GM12865 (cell line): ENCODE measurements at regions not wholly inside any gene's neighbourhood (a gene's known extent, or its start where the extent isn't known, plus 50 kb on each side); places are given as distances from the start of the nearest gene placed in this dataset.
"Not testable (repeated sequence)": the region's sequence is repeated elsewhere in the genome, so short reads cannot be mapped to it uniquely, and the experiment has no call there.

ENCODE experiments used
- DNase-seq: peaks from one replicate; pipeline ENCODE4 v3.0.0; 2010; ENCODE audit warnings: low read depth
- H3K4me3 ChIP-seq: 2 replicates; pipeline ENCODE4 v1.5.1; 2011; ENCODE audit warnings: mild to moderate bottlenecking, low read depth, low read length, control low read depth
- CTCF ChIP-seq: IDR thresholded peaks from 2 replicates; pipeline ENCODE4 v1.5.1; 2011; ENCODE audit warnings: low read length, control low read depth, low read depth, inconsistent platforms; ENCODE audit not compliant: insufficient read depth; ENCODE audit errors: missing control alignments

DNA sequence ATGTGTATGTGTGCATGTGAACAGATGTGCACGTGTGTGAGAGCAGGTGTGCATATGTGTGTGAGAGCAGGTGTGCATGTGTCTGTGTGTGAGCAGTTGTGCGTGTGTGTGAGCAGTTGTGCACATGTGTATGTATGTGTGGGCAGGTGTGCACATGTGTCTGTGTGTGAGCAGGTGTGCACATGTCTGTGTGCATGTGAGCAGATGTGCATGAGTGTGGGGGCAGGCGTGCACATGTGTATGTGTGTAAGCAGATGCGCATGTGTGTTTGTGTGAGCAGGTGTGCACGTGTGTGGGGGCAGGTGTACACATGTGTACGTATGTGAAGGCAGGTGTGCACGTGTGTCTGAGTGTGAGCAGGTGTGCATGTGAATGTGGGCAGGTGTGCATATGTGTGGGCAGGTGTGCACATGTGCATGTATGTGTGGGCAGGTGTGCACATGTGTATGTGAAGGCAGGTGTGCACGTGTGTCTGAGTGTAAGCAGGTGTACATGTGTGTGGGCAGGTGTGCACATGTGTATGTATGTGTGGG is 66.5 kb upstream of the LRPAP1 start:
- DNase-seq, result no peak
- no peak for TF ChIP-seq CTCF
- H3K4me3 ChIP-seq, result no peak overlapping the region

DNA sequence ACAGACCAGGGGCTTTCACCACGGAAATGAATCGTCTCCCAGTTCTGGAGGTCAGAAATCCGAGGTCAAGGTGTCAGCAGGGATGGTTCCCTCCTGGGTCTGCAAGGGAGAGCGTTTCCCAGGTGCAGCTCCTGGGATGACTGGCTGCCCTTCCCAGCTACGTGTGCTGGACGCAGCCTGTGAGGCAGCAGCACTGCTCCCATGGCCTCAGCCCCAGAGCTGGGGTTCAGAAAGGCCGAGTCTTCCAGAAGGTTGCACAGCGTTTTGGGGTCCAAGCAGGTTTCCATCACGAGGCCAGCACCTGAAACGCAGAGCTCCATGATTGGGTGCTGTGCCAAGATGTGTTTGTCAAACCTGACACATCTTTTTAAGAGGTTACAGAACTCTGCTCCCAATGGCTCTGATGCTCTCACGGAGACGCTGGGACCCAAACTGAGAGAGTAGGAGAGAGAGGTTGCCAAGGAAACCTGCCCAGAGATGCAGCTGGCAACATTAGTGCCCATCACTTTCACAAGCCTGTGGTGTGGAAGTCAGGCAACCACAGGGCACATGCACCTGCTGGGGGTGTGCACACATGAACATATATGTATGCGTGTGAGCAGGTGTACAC is 65.8 kb upstream of the LRPAP1 start:
- not testable (repeated sequence) for H3K4me3 ChIP-seq, DNase-seq

GRCh38 chr4:3596957-3597733 is 64.9 kb upstream of the LRPAP1 start:
- H3K4me3 ChIP-seq, DNase-seq: not testable (repeated sequence)

DNA sequence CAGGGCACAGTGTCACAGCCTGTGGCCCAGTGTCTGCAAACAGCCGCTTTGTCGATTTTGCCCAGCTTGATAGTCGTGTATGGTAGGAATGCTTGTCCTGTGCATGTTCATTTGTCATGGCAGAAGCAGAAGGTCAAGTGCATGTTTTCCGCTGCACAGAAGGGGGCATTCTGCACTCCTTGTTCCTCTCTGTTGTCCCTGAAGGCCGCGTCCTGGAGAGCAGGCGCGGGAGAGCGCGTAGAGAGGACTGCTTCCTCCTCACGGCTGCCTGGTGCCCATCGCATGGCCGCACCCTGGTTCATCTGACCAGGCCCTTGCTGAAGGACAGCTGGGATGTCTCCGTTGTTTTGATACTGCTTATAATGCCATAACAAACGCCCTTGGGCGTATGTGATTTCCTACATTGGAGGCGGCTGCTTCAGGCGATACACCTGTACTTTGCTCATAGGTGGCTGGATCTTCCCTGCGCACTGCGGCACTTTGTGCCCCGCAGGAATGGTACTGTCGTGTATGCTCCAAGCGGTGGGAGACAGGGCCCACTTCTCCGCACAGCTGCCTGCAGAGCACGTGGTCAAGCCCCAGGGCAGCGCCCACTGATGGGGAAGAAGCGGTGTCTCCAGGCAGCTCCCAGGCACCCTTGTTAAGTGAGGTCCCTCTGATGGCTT is 63.5 kb upstream of the LRPAP1 start:
- not testable (repeated sequence) for H3K4me3 ChIP-seq, DNase-seq

- not testable (repeated sequence) for H3K4me3 ChIP-seq, DNase-seq
These were observed 62.5 kb upstream of the LRPAP1 start for GRCh38 chr4:3594751-3595150.

DNA sequence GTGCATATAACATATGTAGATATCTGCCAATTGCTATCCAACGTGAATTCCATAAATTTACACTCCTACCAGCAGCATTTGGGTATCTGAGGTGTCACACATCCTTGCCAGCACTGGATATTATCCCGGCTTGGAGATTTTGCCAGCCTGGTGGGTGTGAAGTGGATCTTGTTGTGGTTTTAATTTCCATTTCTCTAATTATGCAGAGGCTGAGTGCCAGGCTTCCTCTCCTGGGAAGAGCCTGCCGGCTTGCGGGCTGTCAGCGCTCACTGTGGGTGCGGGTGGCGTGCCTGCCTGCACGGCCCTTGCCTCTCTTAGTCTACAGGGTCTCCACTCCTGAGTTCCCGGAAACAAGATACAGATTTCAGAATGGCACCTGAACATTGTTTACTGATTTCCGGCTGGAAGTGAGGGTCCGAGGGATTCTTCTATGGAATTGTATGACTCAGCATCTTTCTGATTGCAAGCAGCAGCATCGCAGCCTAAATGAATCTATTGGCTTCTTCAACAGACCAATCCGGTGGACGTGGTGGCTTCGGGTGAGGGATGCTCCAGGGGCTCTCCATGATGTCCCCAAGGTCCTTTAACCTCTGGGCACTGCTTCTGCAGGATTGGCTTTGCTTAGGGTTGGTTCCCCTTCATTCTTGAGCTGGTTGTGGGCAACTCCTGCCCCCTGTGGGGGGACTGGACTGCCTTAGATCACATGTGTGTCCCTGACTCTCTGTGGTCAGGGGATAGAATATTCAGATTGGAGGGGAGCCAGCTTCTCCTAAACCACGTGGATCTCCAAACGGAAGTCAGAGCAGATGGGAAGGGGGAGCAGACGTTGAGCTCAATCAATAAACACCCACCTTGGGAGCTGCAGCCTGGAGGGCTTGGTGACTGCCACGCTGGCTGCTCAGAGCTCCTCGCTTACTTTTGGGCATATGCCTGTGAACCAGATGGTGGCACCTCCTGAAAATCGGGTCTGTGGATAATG is 58.0 kb upstream of the LRPAP1 start:
- not testable (repeated sequence) for DNase-seq, H3K4me3 ChIP-seq

- H3K4me3 ChIP-seq, DNase-seq: not testable (repeated sequence)
These were observed 57.2 kb upstream of the LRPAP1 start for GRCh38 chr4:3589379-3589778.

GRCh38 chr4:3588517-3589194 is 56.4 kb upstream of the LRPAP1 start:
- not testable (repeated sequence) for DNase-seq, H3K4me3 ChIP-seq

DNA sequence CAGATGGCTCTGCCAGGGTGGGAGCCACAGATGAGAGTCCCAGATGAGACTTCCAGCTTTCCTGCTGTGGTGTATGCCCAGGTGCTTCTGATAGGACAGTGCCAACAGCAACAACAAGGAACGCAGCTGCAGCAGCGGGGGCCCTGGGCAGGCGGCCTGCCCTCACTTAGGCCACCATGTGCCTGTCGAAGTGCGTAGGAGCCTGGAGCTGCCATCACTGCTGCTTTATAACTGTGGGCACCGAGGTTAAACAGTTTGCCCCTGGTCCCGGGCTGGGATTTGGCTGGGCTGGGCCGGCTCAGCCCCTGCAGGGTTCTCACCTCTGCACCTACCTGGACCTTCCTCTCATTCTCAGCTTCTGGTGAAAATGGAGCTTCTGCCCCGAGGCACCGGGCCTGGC is 54.4 kb upstream of the LRPAP1 start:
- not testable (repeated sequence) for H3K4me3 ChIP-seq

DNA sequence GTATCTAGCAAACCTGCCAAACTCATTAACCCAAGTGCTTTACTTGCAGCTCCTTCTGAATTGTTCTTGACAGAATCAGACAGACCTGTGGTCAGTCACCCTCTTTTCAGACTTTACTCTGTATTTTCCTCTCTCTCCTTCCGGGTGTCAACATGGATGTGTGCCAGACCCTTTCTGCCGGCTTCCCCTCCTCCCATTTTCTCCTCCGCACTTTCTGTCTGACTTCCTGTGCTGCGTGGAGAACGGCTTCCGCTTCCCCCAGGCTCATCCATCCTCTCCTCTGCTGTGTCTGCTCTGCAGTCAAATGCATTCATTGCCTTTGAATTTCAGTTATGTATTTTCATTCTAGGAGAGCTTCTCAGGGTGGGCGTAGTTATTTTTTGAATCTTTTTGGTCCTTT is 53.3 kb upstream of the LRPAP1 start:
- not testable (repeated sequence) for H3K4me3 ChIP-seq, DNase-seq

More for the DNA sequence above, 54.4 kb upstream of the LRPAP1 start:
- not testable (repeated sequence) for DNase-seq

DNA sequence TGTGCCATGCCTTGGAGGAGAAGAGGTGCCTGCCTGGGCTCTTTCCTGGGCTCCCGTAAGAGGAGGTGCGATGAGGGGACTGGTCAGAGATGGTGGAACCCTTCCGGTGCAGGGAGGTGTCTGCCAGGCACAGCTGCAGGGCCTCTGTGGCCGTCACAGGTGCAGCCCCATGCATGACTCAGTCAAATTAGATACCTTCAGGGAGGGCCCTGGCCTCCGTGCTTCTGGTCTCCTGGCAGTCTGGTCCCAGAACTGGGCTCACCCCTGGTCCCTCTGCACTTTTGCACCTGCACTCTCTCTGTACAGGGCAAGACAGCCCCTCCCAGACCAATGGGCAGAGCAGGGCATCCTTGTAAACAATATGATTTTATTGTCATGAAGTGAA is 49.9 kb upstream of the LRPAP1 start:
- no peak overlapping the region for H3K4me3 ChIP-seq
- no peak for DNase-seq
- no peak for TF ChIP-seq CTCF
